Spleen (tissue), 7 donors: ENCODE measurements at regions not wholly inside any gene's neighbourhood (a gene's known extent, or its start where the extent isn't known, plus 50 kb on each side); places are given as distances from the start of the nearest gene placed in this dataset.

Experiments
- POLR2A ChIP-seq, 3 donors: fragments of 450-650 bp; IDR thresholded peaks; one replicate each; pipeline ENCODE4 v1.5.1; 2017; ENCODE audit warnings: antibody characterized with exemption in 3 of 3, mild to moderate bottlenecking in 1 of 3
- TF ChIP-seq, protein P1 (sequence below), 11 experiments: fragments of 200-600 bp in 7 of 11; fragments of 450-650 bp in 4 of 11; sonication (generic) in 4 of 11; IDR thresholded peaks in 8 of 11; conservative IDR thresholded peaks in 3 of 11; 1 replicate in 7 of 11; 2 replicates in 4 of 11; pipeline versions ENCODE4 v1.4.0 to v1.8.0; 2016 to 2021; ENCODE audit warnings: antibody characterized with exemption in 11 of 11, inconsistent platforms in 4 of 11, mild to moderate bottlenecking in 1 of 11
- donor health status: DM: no; HTN: no; CAD: no; lungs with moderate emphysema.
- donor health status: DM: no; HTN: no; CAD: no.
- donor health status: DM: no; HTN: no; CAD: no.

DNA sequence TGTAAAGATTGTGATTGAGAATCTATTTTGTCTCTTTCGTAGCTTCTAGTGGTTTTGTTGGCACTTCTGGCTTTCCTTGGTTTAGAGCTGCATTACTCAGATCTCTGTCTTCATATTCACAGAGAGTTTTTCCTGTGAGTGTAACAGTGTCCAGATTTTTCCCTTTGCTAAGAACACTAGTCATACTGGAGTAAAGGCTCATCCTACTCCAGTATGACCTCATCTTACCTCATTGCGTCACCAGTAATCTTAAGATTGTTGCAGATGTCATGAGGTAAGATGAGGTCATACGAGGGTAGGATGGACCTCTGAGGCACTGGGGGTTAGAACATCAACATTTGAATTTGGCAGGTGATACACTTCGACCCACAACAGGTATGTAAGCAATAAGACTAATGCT, 461.2 kb downstream of the FLRT2 start:
- TF ChIP-seq, protein P1, sequence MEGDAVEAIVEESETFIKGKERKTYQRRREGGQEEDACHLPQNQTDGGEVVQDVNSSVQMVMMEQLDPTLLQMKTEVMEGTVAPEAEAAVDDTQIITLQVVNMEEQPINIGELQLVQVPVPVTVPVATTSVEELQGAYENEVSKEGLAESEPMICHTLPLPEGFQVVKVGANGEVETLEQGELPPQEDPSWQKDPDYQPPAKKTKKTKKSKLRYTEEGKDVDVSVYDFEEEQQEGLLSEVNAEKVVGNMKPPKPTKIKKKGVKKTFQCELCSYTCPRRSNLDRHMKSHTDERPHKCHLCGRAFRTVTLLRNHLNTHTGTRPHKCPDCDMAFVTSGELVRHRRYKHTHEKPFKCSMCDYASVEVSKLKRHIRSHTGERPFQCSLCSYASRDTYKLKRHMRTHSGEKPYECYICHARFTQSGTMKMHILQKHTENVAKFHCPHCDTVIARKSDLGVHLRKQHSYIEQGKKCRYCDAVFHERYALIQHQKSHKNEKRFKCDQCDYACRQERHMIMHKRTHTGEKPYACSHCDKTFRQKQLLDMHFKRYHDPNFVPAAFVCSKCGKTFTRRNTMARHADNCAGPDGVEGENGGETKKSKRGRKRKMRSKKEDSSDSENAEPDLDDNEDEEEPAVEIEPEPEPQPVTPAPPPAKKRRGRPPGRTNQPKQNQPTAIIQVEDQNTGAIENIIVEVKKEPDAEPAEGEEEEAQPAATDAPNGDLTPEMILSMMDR (IDR thresholded peaks at IDR 0.05 in 8 of 11, conservative IDR thresholded peaks at IDR 0.05 in 3 of 11), result no peak
- TF ChIP-seq POLR2A (IDR thresholded peaks at IDR 0.05), result no peak
